ENCODE measurements at regions not wholly inside any gene's neighbourhood (a gene's known extent, or its start where the extent isn't known, plus 50 kb on each side); places are given as distances from the start of the nearest gene placed in this dataset.

DNA sequence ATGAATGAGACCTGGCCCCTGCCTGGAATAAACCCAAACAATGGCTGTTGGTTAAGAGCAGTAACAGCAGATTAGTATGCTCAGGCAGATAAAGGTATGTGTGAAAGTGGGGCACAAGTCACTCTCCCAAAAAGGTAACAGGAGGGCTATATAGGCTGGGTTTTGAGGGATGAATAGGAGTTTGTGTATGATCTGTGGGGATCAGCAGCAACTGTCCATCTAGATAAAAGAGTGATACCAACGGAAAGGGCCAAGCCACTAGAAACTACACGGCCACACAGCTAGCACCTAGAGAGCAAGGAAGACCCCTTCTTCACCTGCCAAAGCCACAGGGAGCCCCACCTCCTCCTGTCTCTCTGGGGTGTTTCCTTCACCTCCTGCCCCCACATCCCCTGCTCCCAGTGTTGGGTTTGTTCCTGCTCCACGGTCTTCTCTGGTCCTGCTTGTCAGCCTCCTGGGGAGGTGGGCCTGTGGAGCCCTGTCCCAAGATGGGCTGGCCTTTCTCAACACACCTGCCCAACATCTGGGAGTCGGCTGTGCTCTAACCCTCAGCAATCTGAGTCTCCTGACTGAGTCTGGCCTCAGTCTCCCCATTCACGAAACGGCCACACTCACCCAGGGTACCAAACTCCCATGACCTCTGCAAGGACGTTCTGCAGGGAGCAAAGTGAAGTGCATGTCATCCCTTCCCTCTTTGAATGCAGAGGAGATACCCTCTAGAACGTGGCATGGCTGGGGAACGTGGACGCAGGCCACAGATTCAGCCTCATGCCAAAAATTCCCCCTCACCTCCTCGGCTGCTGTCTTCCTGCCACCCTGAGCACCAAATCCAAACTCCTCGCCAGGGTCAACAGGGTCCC, 108.2 kb downstream of the NCOR2 start:
- no peak for DNase-seq (ENCODE audit: low read depth, low spot score)

- no peak for DNase-seq (ENCODE audit: low read depth, low spot score)
Measured at GRCh38 chr12:124458220-124458991, 109.0 kb downstream of the NCOR2 start.

DNA sequence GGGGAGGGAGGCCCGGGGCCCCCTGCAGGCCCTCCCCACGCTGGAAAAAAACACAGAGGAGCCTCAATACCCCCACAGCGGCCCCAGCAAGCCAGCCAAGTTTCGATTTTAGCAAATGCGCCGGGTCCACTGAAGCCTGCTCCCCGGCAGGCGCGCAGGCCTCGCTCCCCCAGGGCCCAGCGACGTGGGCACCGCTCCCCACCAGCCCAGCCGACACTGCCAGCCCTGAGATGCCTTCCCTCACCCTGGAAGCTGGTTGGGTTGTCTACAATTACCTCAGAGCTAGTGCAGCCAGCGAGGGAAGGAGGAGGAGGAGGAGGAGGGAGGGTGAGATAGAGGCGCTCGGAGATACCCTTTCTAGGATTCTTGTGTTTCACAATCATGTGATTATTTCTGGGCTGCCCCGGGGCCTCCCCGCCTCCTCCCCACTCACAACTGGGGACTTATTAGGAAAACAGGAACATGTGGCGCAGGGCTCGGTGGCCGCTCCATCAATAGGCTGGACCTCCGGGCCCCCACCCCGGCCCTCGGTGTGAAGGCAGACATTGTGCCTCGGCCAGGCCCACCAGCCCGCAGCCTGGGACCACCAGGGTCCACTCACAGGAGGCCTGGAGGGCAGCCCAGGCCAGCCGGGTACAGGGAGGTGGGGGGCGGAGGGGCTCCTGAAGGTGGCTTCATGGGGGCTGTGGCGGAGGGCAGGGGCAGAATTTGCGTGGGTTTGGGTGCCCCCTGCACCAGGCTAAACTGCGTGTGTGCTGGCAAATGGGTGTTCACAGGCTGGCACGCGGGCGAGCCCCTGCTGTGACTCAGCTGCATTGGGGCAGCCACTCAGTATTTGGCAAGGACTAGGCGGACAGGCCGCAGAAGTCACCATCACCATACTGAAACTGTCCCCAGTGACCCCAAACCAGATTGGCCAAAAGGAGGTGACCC, 109.9 kb downstream of the NCOR2 start:
- DNase-seq (ENCODE audit: low read depth, low spot score): no peak

- DNase-seq (ENCODE audit: low read depth, low spot score): no peak
Measured at GRCh38 chr12:124456652-124457152, 110.7 kb downstream of the NCOR2 start.

DNA sequence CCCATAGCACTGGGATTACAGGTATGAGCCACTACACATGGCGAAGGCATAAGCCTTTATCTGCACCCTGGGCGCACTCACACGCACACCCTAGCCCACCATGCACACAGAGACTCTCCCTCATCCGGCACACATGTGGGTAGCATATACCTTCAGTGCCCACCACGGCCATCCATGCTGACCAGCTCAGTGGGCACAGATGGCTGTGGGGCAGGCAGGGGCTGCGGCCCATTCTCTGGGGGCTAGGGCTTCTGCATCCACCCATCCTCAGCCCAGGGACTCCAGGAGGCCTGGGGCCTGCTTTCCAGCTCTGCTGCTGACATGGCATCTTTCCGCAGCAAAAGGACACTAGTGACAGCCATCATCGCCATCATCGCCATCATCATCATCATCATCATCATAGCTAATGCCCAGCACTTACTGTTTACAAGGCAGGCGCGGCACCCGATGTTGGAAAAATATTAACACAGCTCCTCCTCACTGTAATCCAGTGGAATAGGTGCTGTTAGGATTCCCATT, 111.2 kb downstream of the NCOR2 start:
- DNase-seq (ENCODE audit: low read depth, low spot score): no peak

DNA sequence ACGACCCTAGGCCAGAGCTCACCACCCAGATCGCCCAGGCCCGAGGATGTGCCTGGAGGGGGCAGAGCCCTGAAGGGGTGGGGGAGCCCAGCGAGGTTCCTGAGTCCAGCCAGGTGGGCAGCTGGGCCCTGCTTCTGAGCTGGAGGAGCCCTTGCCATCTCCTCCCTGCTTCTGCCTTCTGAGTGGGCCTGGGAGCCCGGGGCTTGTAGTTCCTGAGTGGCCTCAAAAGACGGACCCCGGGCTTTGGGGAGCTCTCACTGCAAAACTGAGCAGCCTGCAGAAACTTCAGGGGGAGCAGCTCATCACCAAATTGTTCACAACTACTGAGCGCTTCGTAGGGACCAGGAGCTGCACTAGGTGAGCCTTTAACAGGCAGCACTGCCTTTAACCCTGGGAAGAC, 112.1 kb downstream of the NCOR2 start:
- no peak for DNase-seq (ENCODE audit: low read depth, low spot score)

- DNase-seq (ENCODE audit: low read depth, low spot score): no peak
Measured at GRCh38 chr12:124454735-124455134, 112.7 kb downstream of the NCOR2 start.

DNA sequence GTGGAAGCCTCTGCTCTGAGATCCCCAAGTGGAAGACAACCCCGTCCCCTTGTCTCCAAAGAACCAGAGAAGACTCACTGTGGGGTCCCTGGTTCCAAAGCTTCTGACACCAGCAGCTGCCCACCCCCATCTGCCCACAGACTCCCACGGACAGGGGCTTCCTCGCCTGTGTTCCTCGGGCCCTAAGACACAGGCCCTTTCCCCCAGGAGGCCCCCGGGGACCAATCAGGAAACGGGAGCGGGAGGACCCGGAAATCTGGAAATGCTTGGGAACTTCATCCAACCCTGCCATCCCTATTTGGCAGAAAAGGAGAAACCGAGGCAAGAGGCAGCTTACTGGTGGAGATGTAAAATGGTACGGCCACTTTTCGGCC, 113.1 kb downstream of the NCOR2 start:
- DNase-seq (ENCODE audit: low read depth, low spot score): no peak

DNA sequence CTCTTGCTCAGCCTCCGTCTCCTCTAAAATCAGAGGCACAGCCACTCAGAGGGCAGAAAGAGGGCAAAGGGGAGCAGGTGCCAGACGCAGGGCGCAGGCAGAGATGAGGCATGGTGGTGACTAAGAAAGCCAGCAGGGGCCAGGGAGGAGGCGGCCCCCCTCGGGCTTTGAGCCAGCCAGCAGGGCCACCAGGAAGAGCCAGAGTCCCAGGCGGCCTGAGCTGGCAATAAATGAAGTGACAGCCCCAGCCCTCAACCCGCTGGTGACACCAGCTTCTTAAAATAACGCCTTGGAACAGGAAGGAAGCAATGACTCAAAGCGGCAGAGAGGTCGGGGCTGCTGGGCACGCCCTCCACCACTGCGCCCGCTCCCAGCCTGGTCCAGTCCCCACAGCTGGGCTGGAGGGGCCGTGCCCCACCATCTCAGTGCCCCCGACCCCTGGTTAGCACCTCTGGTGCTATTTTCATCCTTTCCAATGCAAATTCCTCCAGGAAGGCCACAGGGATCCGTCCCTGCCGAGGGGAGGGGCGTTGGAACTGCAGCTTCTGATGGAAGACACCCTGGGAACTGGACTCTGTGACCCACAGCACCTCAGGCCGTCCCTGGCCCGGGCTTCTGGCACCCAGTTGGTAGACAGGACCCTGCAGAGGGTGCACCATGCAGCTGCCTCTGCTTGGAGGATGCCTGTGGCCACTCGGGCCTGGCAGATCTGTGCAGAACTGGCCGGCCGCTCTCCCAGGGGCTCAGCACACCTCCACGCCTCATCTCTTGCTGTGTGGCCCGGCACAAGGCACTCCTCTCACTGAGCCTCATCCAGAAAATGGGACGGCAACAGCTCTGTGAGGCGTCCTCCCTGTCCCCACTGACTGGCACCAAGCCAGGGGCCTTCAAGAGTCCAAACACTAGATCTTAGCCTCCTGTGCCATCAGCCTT, 113.7 kb downstream of the NCOR2 start:
- peak; percentile 63 for DNase-seq (ENCODE audit: low read depth, low spot score)

DNA sequence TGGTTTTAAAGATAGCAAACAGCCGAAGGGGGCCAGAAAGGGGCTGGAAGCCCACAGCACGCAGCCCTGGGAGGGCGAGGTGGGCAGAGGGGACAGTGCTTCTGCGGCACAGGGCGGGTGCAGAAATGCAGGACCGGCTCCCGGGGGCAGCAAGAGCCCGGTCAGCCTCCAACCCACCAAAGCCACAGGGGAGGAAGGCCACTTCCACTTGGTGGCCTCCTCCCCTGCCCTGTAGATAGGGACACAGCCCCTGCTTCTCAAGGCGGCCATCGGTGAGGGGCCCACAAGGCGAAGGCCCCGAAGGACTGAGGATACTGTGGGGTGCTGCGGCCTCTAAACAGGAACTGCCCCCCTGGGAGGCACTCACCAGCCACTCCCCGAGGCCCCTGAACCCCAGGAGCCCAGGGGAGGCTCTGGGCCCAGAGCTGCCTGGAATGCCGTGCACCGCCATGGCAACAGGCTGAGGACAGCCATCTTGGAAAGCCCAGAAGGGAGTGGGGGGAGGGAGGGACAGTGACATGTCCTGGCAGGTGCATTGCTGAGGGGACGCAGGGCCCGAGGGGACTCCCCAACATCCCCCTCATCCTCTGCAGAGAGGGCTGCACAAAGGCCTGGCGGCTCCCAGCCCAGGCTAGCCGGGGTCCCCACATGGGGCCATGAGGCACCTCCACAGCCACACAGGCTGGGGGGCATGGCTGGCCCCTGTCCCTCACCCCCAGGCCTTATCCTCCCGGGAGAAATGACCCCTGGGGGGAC, 114.7 kb downstream of the NCOR2 start:
- DNase-seq (ENCODE audit: low read depth, low spot score): no peak

DNA sequence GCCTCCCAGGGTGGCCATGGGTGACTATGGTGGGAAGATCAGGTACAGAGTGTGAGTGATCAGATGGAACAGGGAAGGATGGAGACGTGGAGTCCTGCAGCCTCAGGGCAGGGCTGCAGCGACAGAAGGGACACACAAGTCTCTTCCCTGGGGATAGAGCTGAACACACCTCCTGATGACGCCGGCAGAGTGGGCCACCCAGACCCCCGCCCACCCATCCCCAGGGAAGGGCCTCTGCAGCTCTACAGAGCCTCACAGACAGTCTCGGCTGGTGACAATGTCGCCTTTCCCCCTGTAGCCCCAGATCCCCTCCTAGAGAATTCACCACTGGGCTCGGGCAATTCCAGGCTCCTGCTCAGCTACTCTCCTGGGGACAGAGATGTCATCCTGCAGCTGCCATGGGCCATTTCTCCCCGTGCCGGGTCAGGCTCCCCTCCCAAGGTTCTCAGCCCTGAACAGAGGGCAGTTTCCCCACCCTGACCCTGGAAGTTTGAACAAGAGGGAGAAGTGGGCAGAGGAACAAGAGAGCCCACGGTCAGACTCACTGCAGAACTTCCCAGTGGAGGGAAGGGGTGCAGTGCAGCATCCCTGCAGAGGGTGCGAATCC, 115.7 kb downstream of the NCOR2 start:
- DNase-seq (ENCODE audit: low read depth, low spot score): no peak

DNA sequence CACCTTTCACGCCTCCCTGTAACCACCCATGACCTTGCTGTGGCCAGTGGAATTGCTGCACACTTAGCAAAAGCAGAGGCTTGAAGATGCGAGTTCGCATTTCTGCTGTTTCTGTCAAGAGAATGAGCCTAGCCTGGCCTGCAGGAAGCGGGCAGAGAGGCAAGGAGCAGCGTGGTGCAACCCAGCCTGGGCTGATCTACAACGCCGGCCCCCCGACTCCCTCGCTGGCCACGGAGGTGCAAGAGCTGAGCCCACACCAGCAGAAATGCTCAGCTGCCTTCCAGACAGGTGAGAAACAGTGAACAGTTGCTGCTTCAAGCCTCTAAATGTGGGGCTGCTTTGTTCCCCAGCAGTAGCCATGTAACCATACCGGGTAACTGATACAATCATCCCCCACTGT, 116.4 kb downstream of the NCOR2 start:
- DNase-seq (ENCODE audit: low read depth, low spot score): no peak

GRCh38 chr12:124450376-124450750, 117.0 kb downstream of the NCOR2 start:
- no peak for DNase-seq (ENCODE audit: low read depth, low spot score)

- no peak for DNase-seq (ENCODE audit: low read depth, low spot score)
Measured at GRCh38 chr12:124449623-124450375, 117.6 kb downstream of the NCOR2 start.

GRCh38 chr12:124448955-124449622, 118.3 kb downstream of the NCOR2 start:
- DNase-seq (ENCODE audit: low read depth, low spot score): no peak

DNA sequence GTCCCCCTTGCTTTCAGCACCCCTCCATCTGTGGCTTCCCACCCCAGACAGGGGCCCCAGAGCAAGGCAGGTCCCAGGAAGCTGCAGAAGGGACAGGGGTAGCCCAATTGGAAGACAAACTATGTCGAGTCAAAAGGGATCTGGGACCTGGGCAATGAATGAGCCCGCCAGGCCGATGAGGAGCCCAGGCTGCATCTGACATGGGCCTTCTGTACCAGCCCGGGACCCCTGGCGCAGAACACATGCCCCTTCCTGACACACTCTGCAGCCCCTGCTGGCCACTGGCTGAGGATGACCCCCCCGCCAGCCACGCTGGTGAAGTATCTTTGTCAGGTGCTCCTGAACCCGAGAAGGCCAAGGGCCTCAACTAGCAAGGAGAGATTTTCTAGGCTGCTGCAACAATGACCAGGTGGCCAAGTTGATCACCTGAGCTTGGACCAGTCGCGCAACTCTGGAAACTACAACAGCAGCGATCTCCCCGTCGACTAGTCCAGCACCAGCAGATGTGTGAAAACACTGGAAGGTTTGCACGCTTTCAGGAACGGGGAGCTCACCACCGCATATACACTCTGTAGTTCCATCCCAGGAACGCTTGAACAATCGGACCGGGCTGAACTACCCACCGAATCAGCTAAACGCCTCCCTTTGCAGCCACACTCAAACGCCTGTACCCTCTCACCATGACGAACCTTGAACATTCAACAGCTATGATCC, 119.0 kb downstream of the NCOR2 start:
- no peak for DNase-seq (ENCODE audit: low read depth, low spot score)

DNA sequence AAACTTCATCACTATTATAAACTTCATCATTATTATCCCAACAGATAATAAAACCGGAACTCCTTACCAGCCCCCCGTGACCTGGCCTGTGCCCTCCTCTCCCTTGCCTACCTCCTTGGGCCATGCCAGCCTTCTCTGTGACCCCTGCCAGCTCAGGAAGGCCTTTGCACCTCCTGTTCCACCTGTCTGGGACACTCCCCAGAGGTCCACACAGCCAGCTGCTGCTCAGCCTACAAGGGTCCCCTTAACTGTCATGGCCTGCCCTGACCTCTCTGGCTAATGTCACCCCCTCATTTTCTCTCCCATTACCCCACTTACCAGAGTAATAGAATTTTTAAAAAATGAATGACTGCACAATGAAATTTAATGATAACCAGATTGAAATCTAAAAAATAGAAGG, 121.0 kb downstream of the NCOR2 start:
- DNase-seq (ENCODE audit: low read depth, low spot score): no peak
